ENCODE measurements at regions not wholly inside any gene's neighbourhood (a gene's known extent, or its start where the extent isn't known, plus 50 kb on each side); places are given as distances from the start of the nearest gene placed in this dataset.

DNA sequence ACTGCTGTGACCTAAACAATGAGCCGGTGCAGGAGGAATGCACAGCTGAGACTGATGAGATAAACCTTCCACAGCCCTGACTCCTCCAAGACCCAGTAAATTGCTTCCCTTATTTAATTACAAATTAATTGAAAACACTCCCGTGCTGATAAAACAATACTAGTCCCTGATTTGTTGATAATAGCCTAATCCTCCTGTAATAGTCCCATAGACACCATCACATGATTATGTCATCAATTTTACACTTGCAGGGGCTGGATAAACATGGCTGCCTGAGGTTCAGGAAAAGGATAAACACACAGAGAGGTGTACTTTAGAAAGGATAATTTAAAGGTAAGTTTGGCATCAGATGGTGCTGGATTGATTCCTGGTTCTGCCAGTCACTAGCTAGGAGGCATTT is 84.6 kb upstream of the SPAG17 start:
- Histone ChIP-seq H3K4me2 (ENCODE audit: low read length) (no peak overlapping the region), H3K9me3 (ENCODE audit: control insufficient read depth, insufficient read depth, low read length) (no peaks in the 10 kb centered on the region), H3K4me3 (ENCODE audit: low read length) (no peak overlapping the region), H3K79me2 (ENCODE audit: control insufficient read depth, low read length) (no peaks in the 10 kb centered on the region), H3F3A (ENCODE audit: control insufficient read depth, insufficient read depth) (no peaks in the 10 kb centered on the region), H3K27me3 (ENCODE audit: control insufficient read depth, low read length) (no peaks in the 10 kb centered on the region), H3K9me2 (replicated peaks; ENCODE audit: control insufficient read depth, low read length) (no peaks in the 10 kb centered on the region), H4K20me1 (ENCODE audit: control insufficient read depth, insufficient read depth, low read depth, low read length) (no peaks in the 10 kb centered on the region), H3K27ac (ENCODE audit: low read depth, low read length) (no peak overlapping the region), H3K4me1 (ENCODE audit: control insufficient read depth, low read length) (no peaks in the 10 kb centered on the region), H3K36me3 (ENCODE audit: control insufficient read depth, low read length) (no peaks in the 10 kb centered on the region)
- TF ChIP-seq, protein P1, sequence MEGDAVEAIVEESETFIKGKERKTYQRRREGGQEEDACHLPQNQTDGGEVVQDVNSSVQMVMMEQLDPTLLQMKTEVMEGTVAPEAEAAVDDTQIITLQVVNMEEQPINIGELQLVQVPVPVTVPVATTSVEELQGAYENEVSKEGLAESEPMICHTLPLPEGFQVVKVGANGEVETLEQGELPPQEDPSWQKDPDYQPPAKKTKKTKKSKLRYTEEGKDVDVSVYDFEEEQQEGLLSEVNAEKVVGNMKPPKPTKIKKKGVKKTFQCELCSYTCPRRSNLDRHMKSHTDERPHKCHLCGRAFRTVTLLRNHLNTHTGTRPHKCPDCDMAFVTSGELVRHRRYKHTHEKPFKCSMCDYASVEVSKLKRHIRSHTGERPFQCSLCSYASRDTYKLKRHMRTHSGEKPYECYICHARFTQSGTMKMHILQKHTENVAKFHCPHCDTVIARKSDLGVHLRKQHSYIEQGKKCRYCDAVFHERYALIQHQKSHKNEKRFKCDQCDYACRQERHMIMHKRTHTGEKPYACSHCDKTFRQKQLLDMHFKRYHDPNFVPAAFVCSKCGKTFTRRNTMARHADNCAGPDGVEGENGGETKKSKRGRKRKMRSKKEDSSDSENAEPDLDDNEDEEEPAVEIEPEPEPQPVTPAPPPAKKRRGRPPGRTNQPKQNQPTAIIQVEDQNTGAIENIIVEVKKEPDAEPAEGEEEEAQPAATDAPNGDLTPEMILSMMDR (IDR thresholded peaks at IDR 0.05; ENCODE audit: low read depth, low read length, poor library complexity, severe bottlenecking) = no peak
- no peak for TF ChIP-seq EZH2phosphoT487 (IDR thresholded peaks at IDR 0.05; ENCODE audit: borderline replicate concordance, low read length)

DNA sequence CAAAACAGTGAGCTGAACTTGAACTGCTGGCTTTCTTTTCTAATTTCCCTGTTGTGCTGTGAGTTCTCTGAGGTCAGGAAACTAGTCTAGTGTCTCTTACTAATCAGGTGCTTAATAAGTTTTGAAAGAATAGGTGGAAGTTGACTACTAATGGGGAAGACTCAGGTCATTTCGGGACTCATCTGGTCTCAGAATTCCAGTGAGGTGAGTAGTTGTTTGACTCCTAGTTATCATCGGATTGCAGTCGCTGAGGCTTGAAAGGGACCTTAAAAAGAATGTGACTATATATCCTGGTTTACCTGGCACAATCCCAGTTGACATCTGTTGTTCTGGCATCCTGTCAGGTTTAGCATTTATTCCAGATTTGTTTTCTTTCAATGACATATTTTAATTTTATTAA is 81.4 kb upstream of the SPAG17 start:
- H3K4me3 ChIP-seq (ENCODE audit: low read length) = no peak overlapping the region
- H3K9me3 ChIP-seq (ENCODE audit: control insufficient read depth, insufficient read depth, low read length) = no peaks in the 10 kb centered on the region
- TF ChIP-seq, protein P1 (IDR thresholded peaks at IDR 0.05; ENCODE audit: low read depth, low read length, poor library complexity, severe bottlenecking) = no peak
- TF ChIP-seq EZH2phosphoT487 (IDR thresholded peaks at IDR 0.05; ENCODE audit: borderline replicate concordance, low read length) = no peak
- no peaks in the 10 kb centered on the region for H3K27me3 ChIP-seq (ENCODE audit: control insufficient read depth, low read length)
- no peak overlapping the region for H3K4me2 ChIP-seq (ENCODE audit: low read length)
- H3K79me2 ChIP-seq (ENCODE audit: control insufficient read depth, low read length) = no peaks in the 10 kb centered on the region
- H3F3A ChIP-seq (ENCODE audit: control insufficient read depth, insufficient read depth) = no peaks in the 10 kb centered on the region
- no peaks in the 10 kb centered on the region for H3K4me1 ChIP-seq (ENCODE audit: control insufficient read depth, low read length)
- no peak overlapping the region for H3K27ac ChIP-seq (ENCODE audit: low read depth, low read length)
- no peaks in the 10 kb centered on the region for H3K36me3 ChIP-seq (ENCODE audit: control insufficient read depth, low read length)
- H4K20me1 ChIP-seq (ENCODE audit: control insufficient read depth, insufficient read depth, low read depth, low read length) = no peaks in the 10 kb centered on the region
- no peaks in the 10 kb centered on the region for H3K9me2 ChIP-seq (replicated peaks; ENCODE audit: control insufficient read depth, low read length)

DNA sequence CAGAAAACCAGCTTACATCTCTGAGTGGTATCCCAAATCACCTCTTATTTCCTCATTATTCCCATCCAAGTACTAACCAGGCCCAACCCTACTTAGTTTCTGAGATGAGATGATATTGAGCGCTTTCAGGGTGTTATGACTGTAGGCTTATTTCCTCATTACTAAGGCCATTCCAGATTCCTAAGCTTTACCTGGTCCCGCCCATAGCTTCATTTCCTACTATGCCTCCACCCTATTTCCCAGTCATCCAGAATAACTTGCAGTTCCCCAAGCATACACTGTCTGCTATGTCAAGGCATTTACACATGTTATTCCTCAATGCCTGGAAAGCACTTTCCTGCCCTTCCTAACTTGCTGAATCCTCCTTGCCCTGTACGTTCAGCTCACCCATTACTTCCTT is 79.3 kb upstream of the SPAG17 start:
- Histone ChIP-seq H3F3A (ENCODE audit: control insufficient read depth, insufficient read depth) (no peaks in the 10 kb centered on the region), H3K9me2 (replicated peaks; ENCODE audit: control insufficient read depth, low read length) (no peaks in the 10 kb centered on the region)
- TF ChIP-seq, protein P1 (IDR thresholded peaks at IDR 0.05; ENCODE audit: low read depth, low read length, poor library complexity, severe bottlenecking) = no peak
- no peak for TF ChIP-seq EZH2phosphoT487 (IDR thresholded peaks at IDR 0.05; ENCODE audit: borderline replicate concordance, low read length)

DNA sequence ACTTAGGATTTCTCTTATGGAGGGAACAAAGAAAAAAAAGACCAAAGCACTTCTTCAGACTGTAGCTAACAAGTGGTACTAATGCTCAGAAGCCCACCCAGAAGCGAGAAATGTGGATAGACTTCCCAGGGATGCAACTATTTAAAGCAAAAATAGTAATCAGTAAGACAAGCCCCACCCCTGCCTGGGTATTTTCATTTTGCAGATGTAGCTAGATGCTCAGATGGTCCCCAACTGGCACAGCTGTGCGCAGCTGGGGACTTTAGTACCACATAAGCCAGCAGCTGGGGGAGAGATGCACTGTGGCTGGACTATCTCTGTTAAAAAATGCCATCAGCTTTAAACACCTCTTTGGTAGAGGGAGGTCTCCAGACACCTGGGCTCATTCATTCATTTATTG is 77.8 kb upstream of the SPAG17 start:
- no peaks in the 10 kb centered on the region for H3K9me2 ChIP-seq (replicated peaks; ENCODE audit: control insufficient read depth, low read length)
- no peaks in the 10 kb centered on the region for H3K27me3 ChIP-seq (ENCODE audit: control insufficient read depth, low read length)
- TF ChIP-seq EZH2phosphoT487 (IDR thresholded peaks at IDR 0.05; ENCODE audit: borderline replicate concordance, low read length) = no peak
- TF ChIP-seq, protein P1 (IDR thresholded peaks at IDR 0.05; ENCODE audit: low read depth, low read length, poor library complexity, severe bottlenecking) = no peak
- H4K20me1 ChIP-seq (ENCODE audit: control insufficient read depth, insufficient read depth, low read depth, low read length) = no peaks in the 10 kb centered on the region
- H3K79me2 ChIP-seq (ENCODE audit: control insufficient read depth, low read length) = no peaks in the 10 kb centered on the region
- no peaks in the 10 kb centered on the region for H3F3A ChIP-seq (ENCODE audit: control insufficient read depth, insufficient read depth)
- no peak overlapping the region for H3K4me3 ChIP-seq (ENCODE audit: low read length)
- H3K4me2 ChIP-seq (ENCODE audit: low read length) = no peak overlapping the region
- H3K27ac ChIP-seq (ENCODE audit: low read depth, low read length) = no peak overlapping the region
- H3K9me3 ChIP-seq (ENCODE audit: control insufficient read depth, insufficient read depth, low read length) = no peaks in the 10 kb centered on the region
- H3K36me3 ChIP-seq (ENCODE audit: control insufficient read depth, low read length) = no peaks in the 10 kb centered on the region
- no peaks in the 10 kb centered on the region for H3K4me1 ChIP-seq (ENCODE audit: control insufficient read depth, low read length)

More for the DNA sequence above, 79.3 kb upstream of the SPAG17 start:
- Histone ChIP-seq H3K36me3 (ENCODE audit: control insufficient read depth, low read length) (no peaks in the 10 kb centered on the region), H3K4me3 (ENCODE audit: low read length) (no peak overlapping the region), H4K20me1 (ENCODE audit: control insufficient read depth, insufficient read depth, low read depth, low read length) (no peaks in the 10 kb centered on the region), H3K27ac (ENCODE audit: low read depth, low read length) (no peak overlapping the region), H3K9me3 (ENCODE audit: control insufficient read depth, insufficient read depth, low read length) (no peaks in the 10 kb centered on the region), H3K79me2 (ENCODE audit: control insufficient read depth, low read length) (no peaks in the 10 kb centered on the region), H3K27me3 (ENCODE audit: control insufficient read depth, low read length) (no peaks in the 10 kb centered on the region), H3K4me2 (ENCODE audit: low read length) (no peak overlapping the region), H3K4me1 (ENCODE audit: control insufficient read depth, low read length) (no peaks in the 10 kb centered on the region)
